Mesothelial cell of epicardium (in vitro differentiated cells): ENCODE measurements at regions not wholly inside any gene's neighbourhood (a gene's known extent, or its start where the extent isn't known, plus 50 kb on each side); places are given as distances from the start of the nearest gene placed in this dataset.

ENCODE experiments used
- DNase-seq, 2 experiments: peaks; one replicate each; pipeline ENCODE4 v3.0.0; 2021; ENCODE audit warnings: low spot score in 2 of 2; ENCODE audit not compliant: unreplicated experiment in 2 of 2
- H3K27ac Mint-ChIP-seq: 2 replicates; pipeline ENCODE4 v1.8.0; 2021; ENCODE audit warnings: mixed read lengths
- H3K27me3 Mint-ChIP-seq: 2 replicates; pipeline ENCODE4 v1.8.0; 2021; ENCODE audit warnings: low read depth, mixed read lengths
- H3K36me3 Mint-ChIP-seq: 2 replicates; pipeline ENCODE4 v1.8.0; 2021; ENCODE audit warnings: mixed read lengths
- H3K4me1 Mint-ChIP-seq: 2 replicates; pipeline ENCODE4 v1.8.0; 2021; ENCODE audit warnings: mixed read lengths
- H3K4me3 Mint-ChIP-seq: 2 replicates; pipeline ENCODE4 v1.8.0; 2021; ENCODE audit warnings: mild to moderate bottlenecking, moderate library complexity, mixed read lengths
- H3K9me3 Mint-ChIP-seq: 2 replicates; pipeline ENCODE4 v1.8.0; 2021; ENCODE audit warnings: mixed read lengths
- CTCF ChIP-seq: fragments of 200-600 bp; sonication (generic); IDR thresholded peaks from one replicate; pipeline ENCODE4 v1.5.0; 2021; ENCODE audit warnings: antibody characterized with exemption; ENCODE audit not compliant: unreplicated experiment

DNA sequence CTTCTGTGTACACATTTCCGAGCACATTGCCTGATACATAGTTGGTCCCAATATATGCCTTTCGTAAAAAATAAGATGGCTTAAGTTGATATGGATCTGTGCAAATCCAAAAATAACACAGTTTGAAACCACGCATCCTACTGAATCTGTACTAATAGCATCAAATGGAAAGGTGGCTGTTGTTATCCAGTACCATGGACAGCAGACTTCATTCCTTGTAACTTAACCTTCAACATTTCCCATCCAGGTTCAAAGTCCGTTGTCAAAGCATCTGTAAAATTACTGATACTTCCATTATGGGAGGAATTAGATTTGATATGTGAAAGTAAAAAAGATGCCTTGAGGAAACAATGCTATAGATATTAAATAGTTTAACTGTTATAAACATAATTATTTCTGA is 65.5 kb upstream of the C3orf49 start:
- TF ChIP-seq CTCF: no peak
- Mint-ChIP-seq H3K27ac (no peak overlapping the region), H3K4me3 (no peak overlapping the region), H3K4me1 (no peaks in the 10 kb centered on the region), H3K9me3 (no peaks in the 10 kb centered on the region), H3K36me3 (no peaks in the 10 kb centered on the region), H3K27me3 (peaks cover 11% of the 10 kb centered on the region)
- no peak for DNase-seq

GRCh38 chr3:63753995-63754394 is 65.1 kb upstream of the C3orf49 start:
- Mint-ChIP-seq H3K36me3 (no peaks in the 10 kb centered on the region), H3K4me1 (no peaks in the 10 kb centered on the region), H3K4me3 (no peak overlapping the region), H3K9me3 (no peaks in the 10 kb centered on the region), H3K27ac (no peak overlapping the region), H3K27me3 (peaks cover 8% of the 10 kb centered on the region)
- DNase-seq: no peak
- TF ChIP-seq CTCF: no peak

GRCh38 chr3:63762180-63762579 is 56.9 kb upstream of the C3orf49 start:
- no peak for DNase-seq

GRCh38 chr3:63762934-63763550 is 56.1 kb upstream of the C3orf49 start:
- TF ChIP-seq CTCF: no peak
- H3K9me3 Mint-ChIP-seq: no peaks in the 10 kb centered on the region
- DNase-seq: no peak
- H3K36me3 Mint-ChIP-seq: no peaks in the 10 kb centered on the region
- no peak overlapping the region for H3K4me3 Mint-ChIP-seq
- H3K4me1 Mint-ChIP-seq: peaks cover 3% of the 10 kb centered on the region
- H3K27ac Mint-ChIP-seq: no peak overlapping the region
- peaks cover 40% of the 10 kb centered on the region for H3K27me3 Mint-ChIP-seq

More at GRCh38 chr3:63762180-63762579, 56.9 kb upstream of the C3orf49 start:
- no peaks in the 10 kb centered on the region for H3K36me3 Mint-ChIP-seq
- no peak overlapping the region for H3K4me3 Mint-ChIP-seq
- peaks cover 3% of the 10 kb centered on the region for H3K4me1 Mint-ChIP-seq
- peaks cover 39% of the 10 kb centered on the region for H3K27me3 Mint-ChIP-seq
- H3K9me3 Mint-ChIP-seq: no peaks in the 10 kb centered on the region
- H3K27ac Mint-ChIP-seq: no peak overlapping the region
- no peak for TF ChIP-seq CTCF

DNA sequence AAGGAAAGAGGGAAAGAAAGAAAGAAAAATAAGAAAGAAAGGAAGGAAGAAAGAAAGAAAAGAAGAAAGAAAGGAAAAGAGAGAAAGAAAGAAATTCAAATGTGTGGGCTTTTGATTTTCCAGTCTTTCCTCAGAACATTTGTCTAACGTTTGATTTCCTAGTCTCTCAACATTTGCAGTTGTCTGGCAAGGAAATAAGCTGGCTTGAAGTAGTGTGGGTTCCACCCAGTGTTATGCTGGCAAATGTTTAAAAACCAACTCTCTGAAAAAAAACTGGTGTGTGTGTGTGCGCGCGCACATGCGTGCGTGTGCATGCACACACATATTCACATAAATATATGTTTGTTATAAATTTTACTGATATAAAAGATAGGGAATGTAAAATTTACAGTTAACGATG is 54.6 kb upstream of the C3orf49 start:
- Mint-ChIP-seq H3K4me3 (no peak overlapping the region), H3K9me3 (no peaks in the 10 kb centered on the region), H3K36me3 (no peaks in the 10 kb centered on the region), H3K27me3 (peaks cover 55% of the 10 kb centered on the region), H3K4me1 (peaks cover 3% of the 10 kb centered on the region), H3K27ac (no peak overlapping the region)
- no peak for TF ChIP-seq CTCF
- no peak for DNase-seq

DNA sequence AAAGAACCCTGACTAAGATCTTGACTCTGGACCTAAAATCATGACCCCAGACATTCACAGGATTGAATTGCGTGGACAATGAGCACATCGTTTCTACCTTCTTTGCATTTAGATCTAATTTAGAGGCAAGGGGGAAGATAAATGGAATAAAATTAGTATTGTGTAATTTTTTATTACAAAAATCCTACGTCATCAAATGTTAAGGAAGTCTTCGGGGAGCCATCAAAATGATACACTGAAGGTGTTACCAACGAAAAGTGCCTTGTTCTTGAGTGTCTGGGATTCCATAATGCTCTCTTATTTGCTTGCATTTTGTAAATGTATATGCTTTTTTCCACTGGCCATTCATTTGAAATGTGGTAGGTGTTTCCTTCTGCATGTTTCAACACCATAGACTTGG is 52.8 kb upstream of the C3orf49 start:
- Mint-ChIP-seq H3K27ac (no peak overlapping the region), H3K36me3 (no peaks in the 10 kb centered on the region), H3K9me3 (no peaks in the 10 kb centered on the region), H3K4me1 (peaks cover 3% of the 10 kb centered on the region), H3K27me3 (peaks cover 54% of the 10 kb centered on the region), H3K4me3 (no peak overlapping the region)
- TF ChIP-seq CTCF: no peak
- no peak for DNase-seq
